ENCODE measurements at regions not wholly inside any gene's neighbourhood (a gene's known extent, or its start where the extent isn't known, plus 50 kb on each side); places are given as distances from the start of the nearest gene placed in this dataset.
"Not testable (repeated sequence)": the region's sequence is repeated elsewhere in the genome, so short reads cannot be mapped to it uniquely, and the experiment has no call there.

- TF ChIP-seq CHD2 (IDR thresholded peaks at IDR 0.05; ENCODE audit: low read length, partially characterized antibody); RAD21 (IDR thresholded peaks at IDR 0.05; ENCODE audit: low read length); MAX (IDR thresholded peaks at IDR 0.05; ENCODE audit: low read depth); RFX5 (IDR thresholded peaks at IDR 0.05; ENCODE audit: low read length); USF1 (IDR thresholded peaks at IDR 0.05; ENCODE audit: borderline replicate concordance, low read depth): not testable (repeated sequence)
- TF ChIP-seq, protein P1, sequence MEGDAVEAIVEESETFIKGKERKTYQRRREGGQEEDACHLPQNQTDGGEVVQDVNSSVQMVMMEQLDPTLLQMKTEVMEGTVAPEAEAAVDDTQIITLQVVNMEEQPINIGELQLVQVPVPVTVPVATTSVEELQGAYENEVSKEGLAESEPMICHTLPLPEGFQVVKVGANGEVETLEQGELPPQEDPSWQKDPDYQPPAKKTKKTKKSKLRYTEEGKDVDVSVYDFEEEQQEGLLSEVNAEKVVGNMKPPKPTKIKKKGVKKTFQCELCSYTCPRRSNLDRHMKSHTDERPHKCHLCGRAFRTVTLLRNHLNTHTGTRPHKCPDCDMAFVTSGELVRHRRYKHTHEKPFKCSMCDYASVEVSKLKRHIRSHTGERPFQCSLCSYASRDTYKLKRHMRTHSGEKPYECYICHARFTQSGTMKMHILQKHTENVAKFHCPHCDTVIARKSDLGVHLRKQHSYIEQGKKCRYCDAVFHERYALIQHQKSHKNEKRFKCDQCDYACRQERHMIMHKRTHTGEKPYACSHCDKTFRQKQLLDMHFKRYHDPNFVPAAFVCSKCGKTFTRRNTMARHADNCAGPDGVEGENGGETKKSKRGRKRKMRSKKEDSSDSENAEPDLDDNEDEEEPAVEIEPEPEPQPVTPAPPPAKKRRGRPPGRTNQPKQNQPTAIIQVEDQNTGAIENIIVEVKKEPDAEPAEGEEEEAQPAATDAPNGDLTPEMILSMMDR (IDR thresholded peaks at IDR 0.05) = not testable (repeated sequence)
Measured at GRCh38 chr4:9102471-9103147, 67.6 kb upstream of the FAM90A26 start.
